Hematopoietic multipotent progenitor cell treated with erythropoietin and hydrocortisone succinate and interleukin-3 and kit ligand, for 4 days (in vitro differentiated cells): ENCODE measurements at regions not wholly inside any gene's neighbourhood (a gene's known extent, or its start where the extent isn't known, plus 50 kb on each side); places are given as distances from the start of the nearest gene placed in this dataset.
A peak's percentile ranks its signal among the peaks of the same experiment; 100 is the strongest.
"Not testable (repeated sequence)": the region's sequence is repeated elsewhere in the genome, so short reads cannot be mapped to it uniquely, and the experiment has no call there.

Source experiments
- DNase-seq: peaks from one replicate; pipeline ENCODE4 v3.0.0-alpha.2; 2015

DNA sequence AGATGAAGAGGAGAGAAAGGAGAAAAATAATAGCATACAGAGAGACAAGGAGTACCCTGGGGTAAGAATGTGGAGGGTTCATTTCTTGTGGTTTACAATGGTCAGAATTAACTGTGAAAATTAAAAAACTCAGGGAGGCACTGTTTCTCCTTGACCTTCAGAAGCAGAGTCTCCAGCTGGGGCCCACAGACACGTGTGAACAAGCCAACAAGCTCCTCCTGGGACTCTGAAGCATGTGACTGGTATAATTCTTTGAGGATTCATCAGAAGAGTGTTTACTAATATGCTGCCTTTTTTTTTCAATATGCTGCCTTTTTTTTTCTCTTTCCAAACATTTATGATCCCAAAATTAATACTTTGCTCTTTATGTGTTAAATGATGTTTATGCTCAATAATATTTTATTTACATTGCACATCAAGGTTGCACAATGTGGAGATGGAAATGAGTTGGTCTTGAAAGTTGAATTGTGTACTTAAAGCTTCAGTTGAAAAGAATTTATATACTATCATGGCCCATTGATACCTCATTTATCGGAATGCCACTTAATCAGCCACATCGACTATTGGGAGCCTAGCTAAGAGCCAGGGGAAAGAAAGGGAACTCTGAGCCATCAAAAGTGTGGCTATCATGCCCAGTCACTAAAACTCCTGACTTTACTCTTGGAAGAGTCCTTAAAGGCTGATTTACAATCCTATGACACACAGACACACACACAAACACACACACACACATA is 134.7 kb upstream of the RHOBTB1 start:
- DNase-seq: no peak

DNA sequence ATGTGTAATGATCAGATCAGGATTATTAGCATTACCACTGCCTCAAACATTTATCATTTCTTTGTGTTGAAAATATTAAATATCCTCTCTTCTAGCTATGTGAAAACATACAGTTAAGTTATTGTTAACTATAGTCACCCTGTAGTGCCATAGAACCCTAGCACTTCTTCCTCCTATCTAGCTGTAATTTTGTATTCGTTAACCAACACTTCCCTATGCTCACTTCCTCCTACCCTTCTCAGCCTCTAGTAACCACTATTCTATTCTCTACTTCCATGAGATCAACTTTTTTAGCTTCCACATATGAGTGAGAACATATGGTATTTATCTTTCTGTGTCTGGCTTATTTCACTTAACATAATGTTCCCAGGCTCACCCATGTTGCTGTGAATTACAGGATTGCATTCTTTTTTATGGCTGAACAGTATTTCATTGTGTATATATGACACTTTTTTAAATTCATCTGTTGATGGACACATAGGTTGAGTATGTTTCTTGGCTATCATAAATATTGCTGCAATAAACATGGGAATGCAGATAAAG is 132.7 kb upstream of the RHOBTB1 start:
- peak; percentile 13 for DNase-seq

DNA sequence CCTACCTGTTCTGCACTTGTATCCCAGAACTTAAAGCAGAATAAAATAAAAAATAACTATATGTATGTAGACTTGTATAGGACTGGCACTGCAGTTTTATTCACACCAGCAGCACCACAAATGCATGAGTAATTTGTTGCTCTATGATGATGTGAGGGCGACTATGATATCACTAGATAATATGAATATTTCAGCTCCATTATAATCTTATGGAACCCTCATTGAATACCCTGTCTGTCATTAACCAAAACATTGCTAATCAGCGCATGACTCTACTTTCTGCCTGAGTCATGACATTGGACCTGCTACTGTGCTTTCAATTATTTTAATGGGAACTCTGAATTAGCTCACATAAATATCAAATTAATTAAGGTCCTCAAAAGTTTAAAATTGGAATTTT is 129.4 kb upstream of the RHOBTB1 start:
- no peak for DNase-seq

DNA sequence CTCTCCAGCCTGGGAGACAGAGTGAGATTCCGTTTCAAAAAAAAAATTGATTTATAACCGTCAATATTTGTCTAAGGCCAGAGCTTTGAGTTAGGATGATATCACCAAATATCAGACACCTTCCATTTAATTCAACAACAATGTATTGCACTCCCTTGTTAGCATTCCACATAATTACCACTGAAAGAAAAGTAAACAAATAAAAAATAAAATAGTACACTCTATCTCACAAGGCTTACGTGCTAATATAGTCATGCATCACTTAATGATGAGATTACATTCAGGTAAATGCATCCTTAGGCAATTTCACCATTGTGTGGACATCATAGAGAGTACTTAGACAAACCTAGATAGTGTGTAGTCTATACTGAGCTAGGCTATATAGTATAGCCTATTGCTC is 127.6 kb upstream of the RHOBTB1 start:
- DNase-seq: no peak

DNA sequence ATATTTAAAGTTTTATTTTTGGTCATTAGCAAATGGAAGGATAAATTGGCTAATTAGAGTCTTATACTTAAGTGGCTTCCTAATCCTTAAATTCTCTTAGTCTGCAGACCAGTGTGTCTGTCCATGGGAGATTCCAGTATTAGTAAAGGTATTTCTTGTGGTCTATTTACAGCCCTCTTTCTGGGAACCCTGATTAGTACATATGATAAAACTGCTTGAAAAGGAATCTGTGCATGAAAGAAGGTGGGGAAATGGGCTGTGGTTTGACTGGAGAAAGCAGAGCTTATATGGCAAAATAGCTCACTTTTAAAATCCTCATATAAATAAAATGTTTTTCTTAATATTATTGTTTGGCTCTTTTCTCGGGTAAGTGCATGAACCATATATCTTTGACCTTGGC is 124.5 kb upstream of the RHOBTB1 start:
- no peak for DNase-seq

DNA sequence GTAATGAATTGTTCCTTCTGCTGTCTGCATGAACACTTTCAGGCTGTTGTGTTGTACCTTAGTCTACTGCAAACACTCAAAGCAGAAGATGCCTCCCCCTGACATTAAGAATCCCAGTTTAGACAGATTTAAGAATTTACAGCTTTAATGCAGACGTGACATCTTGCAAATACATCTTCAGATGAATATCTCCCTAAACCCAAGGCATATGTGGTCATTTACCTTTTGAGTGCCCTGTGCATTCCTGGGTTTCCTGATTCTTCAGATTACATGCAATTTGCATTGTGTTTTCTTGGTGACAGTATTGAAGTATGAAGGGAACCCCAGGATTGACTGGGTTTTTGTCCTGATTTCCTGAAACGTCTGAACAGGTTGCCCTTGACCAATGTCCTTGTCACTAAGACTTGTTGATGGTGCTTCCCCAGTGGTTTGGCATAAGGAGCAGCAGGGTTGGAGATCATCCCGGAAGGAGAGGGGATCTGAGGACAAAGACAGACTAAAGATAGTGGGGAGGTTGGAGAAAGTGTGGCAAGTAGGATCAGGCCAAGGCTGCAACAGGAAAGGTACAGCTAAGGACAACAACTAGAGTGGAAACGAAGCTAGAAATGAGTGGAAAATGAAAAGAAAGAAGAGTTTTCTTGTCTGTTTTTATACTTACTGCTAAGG is 123.8 kb upstream of the RHOBTB1 start:
- no peak for DNase-seq

DNA sequence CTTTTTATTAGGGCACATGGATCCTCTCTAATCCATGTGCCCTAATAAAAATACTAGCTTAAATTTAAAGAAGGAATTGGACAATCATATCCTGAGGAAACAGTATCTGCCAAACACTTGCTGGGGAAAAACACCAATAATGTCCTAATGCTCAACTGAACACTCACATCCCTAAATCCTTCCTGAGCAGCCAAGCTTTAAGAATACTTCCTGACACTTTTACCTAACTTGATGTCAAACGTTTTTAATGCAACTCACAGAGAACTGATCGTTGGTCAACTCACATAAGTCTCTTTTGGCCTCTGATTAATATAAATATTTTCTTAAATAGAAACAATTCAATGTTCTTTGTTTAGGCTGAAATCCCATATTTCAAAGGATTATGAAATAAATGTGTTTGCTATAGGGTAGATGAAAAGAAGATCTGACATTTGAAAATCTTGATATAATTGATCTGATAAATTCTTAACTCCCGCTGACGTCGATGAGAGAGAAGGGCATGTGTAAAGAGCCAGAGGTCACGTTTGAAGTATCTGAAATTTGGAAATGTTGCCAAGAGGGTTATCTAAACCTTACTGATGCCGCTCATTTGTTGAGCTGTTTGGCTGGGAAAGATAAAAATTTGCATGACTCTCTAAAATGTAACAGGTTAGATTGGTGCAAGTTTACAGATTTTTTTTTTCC is 122.8 kb upstream of the RHOBTB1 start:
- peak; percentile 37 for DNase-seq

DNA sequence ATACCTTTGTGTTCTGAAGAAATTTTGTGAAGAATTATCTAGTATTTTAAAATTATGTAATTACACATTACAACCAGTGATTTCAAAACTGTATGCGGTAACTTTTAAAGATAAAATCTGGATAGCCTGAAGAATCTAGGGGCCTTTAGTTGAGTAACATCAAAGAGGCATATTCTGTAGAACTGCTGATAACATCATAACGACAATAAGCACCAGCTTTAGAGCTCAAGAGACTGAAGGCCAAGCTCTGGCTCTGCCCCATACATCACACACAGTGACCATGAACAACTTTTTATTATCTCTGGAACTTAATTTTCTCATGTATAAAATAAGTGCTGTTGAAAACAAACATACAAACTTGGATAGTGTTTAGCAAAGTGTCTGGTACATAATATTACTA is 121.1 kb upstream of the RHOBTB1 start:
- peak; percentile 74 for DNase-seq

DNA sequence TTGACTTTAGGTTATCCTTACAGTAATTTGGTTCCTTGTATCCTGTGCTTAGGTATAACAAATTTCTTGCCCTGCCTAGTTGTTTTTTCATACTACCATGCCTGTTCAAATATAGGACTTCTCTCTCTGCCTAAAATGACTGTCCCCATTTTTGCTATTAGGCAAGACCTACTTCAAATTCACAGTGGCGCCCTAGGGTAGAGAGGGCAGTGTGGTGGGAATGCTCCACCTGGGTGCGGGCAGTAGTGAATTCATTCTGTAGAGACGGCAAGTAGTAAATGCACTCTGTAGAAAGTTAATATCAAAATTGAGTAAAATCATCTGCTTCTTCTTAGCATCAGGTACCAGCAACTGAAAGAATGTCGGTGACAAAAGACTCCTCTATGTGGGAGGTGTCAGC is 120.4 kb upstream of the RHOBTB1 start:
- no peak for DNase-seq

DNA sequence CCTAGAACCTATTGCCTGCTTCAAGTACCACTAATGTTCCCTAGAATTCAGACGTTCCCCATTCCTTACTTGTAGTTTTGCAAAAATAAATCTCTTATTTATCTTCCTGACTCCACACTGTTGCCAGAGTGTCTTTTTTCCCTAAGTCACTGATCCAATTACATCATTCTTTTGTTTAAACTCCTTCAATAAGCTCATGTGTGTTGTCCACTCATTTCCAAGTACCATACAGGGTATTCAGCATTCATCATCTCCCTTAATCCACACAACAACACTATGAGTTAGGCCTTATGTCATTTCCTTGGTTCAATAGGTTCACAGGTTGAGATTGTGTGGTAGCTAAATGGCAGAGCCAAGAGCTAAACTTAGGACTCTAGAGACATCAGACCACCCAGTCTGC is 119.9 kb upstream of the RHOBTB1 start:
- DNase-seq: no peak

DNA sequence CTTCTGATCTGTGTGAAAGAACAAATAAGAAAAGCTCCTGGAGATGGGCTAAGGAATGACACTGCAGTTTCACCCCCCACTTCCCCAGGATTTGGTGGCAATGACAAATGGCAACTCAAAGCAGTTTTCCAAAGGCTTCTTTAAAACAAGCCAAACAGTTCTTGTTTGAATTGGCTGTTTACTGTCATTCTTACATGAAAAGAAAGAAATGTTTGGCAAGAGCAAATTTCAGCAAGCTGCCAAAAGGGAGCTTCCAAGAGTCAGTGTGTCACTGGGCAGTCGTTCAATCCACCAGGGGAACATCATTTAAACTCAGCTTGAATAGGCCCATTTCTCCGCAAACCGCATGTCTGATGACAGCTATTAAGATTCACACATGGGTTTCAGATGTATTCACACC is 119.0 kb upstream of the RHOBTB1 start:
- no peak for DNase-seq

DNA sequence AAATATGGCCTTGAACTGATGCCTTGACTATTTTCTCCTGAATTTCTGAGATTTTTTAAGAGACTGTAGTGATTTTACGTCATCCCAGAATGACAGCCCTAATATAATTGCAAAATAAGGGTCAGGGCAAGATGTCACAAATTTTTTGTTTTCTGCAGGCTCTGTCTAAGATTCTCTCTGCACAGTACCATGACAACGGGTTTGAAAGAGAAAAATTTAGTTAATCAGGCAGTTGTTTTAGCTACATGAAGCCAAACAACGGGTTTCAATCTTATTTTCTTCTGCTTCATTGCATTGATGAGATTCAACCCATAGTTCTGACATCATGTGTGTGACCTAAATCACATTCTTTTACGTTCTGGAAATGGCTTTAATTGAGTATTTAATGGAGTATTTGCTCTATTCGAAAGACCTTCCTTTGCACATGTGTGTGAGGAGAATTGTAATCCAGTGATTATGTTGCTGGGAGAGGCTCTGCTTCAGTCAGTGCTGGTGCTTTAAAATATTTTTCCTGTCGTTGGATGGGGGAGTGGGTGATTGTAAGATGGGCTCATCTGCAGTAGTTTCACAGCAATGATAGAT is 118.0 kb upstream of the RHOBTB1 start:
- DNase-seq: no peak

DNA sequence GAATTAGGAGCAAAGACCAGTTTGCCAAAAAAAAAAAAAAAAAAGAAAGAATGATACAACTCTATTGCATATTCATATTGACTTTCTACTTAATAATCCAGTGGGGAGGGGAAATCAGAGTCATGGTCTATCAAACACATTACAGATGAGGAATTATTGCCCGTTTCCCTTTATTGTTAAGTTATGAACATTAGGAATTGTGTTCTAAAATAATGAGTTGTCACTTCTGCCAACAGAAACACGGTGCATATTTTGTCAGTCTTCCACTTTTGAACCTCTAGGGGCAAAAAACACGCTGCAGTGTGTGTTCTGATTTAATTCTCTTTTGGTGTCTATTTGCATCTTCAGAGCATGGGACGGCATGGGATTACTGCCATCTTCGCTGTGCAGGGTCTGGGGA is 115.7 kb upstream of the RHOBTB1 start:
- no peak for DNase-seq

DNA sequence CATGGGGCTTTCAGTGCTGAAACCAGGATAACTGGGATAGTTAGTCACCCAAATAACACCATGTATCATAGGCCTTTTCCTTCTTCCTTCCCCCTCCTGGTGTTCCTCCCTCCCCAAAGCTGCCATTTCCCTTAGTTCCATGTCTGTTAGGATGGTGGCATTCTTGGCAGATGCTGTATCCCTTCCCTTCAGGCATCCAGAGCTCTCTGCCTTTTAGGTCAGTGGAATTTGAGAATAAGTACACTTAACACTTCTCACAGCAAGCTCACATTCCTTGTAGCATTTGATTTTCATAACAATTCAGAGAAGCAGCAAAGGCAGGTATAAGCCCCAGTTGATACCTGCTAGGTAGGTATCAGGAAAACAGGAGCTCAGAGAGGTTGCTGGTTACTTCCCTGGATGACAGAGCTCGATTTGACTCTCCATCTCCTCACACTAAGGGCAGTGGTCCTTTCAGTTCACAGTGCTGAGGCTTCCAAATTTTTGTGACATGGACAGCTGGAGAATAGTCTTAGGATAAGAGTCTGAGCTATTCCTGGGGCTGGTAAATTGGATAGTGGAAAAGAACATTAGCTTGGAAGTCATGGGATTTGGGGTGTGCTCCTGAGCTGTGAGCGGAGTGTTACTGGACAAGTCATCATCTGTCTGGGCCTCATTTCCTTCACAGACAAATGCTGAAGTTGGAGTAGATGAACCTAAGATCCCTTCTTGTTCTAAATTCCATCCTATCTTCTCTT is 108.7 kb upstream of the RHOBTB1 start:
- no peak for DNase-seq

DNA sequence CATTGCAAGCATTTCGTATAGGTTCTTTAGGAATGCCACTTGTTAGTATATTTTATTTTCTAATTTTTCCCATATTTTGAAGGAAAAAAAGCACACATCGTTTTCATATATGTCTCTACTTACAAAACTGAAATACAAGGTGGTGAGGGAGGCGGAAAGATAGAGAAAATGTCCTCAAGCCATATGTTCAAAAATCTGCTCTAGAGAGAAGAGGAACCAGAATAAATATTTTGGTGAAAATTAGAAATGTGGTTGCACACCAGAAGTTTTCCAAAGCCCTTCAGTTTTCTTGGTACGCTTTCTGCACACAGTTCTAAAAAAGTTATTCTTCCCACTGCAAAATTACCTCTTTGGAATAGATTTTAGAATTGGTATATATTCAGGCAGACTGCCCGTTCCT is 107.4 kb upstream of the RHOBTB1 start:
- no peak for DNase-seq

DNA sequence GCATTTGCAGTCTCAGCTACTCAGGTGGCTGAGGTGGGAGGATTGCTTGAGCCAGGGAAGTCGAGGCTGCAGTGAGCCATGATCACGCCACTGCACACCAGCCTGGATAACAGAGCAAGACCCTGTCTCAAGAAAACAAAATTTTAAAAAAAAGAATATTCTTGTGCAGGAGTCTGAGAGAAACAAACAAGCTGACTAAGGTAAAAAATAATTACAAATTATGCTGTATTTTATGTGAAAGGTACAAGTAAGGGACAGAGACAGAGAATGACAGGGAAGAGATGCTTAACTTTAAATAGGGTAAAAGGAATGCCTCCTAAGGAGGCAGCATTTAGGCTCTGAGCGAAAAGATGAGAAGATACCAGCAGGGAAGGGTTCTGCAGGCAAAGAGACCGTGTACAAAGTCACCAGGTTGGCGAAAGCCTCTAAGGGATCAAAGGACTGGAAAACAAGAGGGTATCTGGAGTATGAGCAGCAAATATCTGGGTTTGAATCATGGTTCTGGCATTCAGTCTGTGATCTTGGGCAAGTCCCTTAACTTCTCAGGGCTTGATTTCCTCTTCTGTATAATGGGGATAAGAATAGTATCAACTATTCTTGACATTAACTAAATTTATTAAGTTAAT is 106.2 kb upstream of the RHOBTB1 start:
- no peak for DNase-seq

DNA sequence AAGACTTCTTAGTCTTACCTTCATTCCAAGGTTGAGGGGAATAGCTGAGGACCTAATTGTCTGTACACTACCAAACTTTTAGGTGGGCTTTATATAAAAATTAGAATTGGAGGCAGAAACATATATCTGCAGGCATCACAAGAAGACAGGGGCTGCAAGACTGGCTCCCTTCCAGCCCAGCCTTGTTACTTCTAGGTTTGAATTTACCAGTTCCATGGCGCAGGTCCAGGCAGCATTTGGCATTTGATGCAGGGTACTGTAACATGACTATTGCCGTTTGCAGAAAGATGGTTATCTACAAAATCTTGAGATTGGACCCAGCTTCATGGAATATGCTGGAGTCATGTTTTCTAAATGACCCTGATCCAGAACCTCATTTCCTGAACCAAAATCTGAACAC is 105.4 kb upstream of the RHOBTB1 start:
- DNase-seq: no peak

DNA sequence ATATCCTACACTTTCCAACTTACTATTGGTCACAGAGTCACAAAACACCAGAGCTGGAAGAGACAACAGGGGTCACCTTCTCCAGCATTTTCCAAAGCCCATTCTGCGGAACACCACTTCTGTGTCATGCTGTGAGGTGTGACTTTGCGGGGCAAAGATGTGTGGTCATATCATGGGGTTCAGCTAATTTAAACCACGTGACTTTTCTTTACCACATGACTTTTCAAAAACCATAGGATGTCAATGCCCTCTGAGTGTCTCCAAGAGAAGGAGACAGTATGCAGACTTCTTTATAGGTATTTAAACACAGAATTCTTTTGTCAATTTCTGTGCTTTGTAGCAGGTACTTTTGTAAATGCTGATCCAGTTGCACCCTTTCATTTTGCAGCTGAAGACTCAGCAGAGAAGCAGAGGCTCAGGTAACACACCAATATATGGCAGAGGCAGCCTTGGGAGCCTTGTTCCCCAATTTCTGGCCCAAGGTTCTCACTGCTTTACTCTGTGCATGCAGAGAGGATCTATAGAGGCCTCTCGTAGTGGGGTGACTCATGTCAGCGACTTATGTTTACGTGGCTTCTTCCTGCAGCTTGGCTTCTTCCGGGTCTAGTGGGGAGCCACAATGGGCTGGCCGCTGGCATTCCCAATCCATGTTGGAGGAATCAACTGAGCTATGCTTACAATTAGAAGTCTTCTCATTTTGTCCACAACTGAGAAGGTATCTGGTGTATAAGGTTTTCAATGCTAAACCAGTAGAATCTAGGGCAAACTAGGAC is 104.0 kb upstream of the RHOBTB1 start:
- DNase-seq: no peak

DNA sequence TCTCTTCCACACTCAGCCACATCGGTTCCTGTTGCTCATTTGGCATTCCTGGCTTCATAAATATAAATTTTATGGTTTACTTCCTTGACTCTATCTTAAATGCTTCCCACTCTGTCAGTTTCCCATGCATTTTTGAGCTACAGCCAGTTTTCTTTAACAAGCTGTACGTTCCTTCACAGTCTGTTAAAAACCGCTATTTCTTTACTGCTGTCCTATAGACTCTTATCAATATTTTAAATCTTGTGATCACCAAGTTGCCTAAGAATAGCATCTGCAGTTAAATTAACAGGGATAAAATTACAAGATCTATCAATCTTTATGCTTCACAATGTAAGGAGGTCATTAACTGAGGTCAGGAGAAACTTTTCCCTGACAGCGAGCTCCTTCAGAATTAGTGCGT is 103.1 kb upstream of the RHOBTB1 start:
- DNase-seq: no peak

DNA sequence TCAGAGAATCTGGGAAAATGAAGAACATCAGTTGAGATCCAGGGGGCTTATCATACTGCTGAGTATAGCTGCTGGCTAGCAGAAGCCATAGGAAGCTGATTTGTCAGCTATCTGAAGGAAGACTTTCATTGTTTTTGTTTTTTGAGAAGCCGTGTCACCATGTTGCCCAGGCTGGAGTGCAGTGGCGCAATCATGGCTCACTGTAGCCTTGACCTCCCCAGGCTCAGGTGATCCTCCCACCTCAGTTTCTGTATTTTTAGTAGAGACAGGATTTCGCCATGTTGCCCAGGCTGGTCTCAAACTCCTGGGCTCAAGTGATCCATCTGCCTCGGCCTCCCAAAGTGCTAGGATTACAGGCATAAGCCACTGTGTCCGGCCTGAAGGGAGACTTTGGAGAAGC is 101.5 kb upstream of the RHOBTB1 start:
- not testable (repeated sequence) for DNase-seq

DNA sequence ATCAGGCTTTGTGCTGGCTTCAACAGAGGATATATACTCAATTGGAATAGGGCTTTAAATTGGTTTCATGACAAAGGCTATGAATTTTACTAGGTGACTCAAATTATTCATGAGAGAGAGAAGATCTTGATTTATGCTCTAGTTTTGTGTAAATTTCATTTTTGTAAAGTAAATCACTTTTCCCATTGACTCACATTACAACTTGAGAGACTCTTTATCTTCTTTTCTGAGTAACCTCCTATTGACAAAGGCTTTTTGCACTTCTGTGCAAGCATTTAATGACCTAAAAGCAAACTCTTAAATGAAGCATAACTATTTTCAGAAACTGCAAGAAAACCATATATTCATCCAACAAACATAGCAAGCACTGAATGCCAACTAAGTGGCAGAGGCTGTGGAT is 98.5 kb upstream of the RHOBTB1 start:
- no peak for DNase-seq
